ENCODE measurements at regions not wholly inside any gene's neighbourhood (a gene's known extent, or its start where the extent isn't known, plus 50 kb on each side); places are given as distances from the start of the nearest gene placed in this dataset.

DNA sequence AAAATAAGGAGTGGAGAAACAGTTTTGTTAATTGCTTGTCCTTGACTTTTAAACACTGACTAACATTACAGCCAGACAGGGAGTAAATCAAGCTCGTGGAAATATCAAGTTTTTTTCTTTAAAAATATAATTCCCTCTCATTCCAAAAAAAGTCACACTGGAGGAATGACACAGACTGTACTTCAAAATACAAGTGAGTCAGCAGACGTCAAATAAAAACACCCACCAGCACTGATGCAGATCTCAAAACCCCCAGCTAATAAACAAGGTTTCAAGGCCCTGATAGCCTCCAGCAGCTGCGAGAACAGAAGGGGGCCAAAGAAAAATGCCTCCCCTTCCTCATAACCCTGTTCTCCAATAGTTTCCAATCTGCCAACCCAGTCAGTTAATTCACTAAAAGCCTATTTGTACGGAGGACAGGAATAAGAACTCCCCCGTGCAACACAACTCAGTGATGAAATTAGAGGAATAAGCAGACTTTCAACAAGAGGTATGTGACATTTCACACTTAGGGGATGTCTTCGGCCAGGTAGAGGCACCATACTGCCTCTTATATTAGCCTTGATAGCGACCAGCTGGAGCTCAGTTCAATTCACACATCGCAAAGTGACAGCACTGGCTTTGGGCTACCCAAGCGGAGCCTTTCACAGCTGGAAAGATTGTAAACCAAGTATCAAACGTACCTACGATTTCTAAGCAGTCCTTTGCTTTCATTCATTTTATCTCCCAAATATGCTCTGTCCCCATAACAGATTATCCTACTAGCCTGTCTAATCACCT lies 561.0 kb upstream of the KLF12 start:
- Histone ChIP-seq H3K36me3 (replicated peaks; ENCODE audit: insufficient read depth, low read length) (no peaks in the 10 kb centered on the region), H3K4me1 (ENCODE audit: low read length) (no peaks in the 10 kb centered on the region), H3F3A (ENCODE audit: insufficient read depth, low read length) (no peaks in the 10 kb centered on the region), H3K9me2 (replicated peaks; ENCODE audit: insufficient read depth, low read length) (no peaks in the 10 kb centered on the region), H3K27ac (ENCODE audit: low read length) (no peak overlapping the region), H3K9ac (ENCODE audit: low read length) (no peak overlapping the region), H4K20me1 (ENCODE audit: insufficient read depth, low read length) (no peaks in the 10 kb centered on the region), H2AFZ (ENCODE audit: low read length) (no peak overlapping the region), H3K9me3 (replicated peaks; ENCODE audit: insufficient read depth, low read length) (no peaks in the 10 kb centered on the region), H3K4me3 (ENCODE audit: low read length) (no peak overlapping the region), H3K79me2 (ENCODE audit: low read length) (no peaks in the 10 kb centered on the region), H3K27me3 (replicated peaks; ENCODE audit: insufficient read depth, low read length) (no peaks in the 10 kb centered on the region), H3K4me2 (ENCODE audit: low read depth, low read length) (no peak overlapping the region)
- no peak for DNase-seq
- TF ChIP-seq EZH2phosphoT487 (IDR thresholded peaks at IDR 0.05; ENCODE audit: low read length): no peak
- no peak for TF ChIP-seq EZH2 (optimal IDR thresholded peaks at IDR 0.05; ENCODE audit: low read depth, low read length)
- TF ChIP-seq, protein P1, sequence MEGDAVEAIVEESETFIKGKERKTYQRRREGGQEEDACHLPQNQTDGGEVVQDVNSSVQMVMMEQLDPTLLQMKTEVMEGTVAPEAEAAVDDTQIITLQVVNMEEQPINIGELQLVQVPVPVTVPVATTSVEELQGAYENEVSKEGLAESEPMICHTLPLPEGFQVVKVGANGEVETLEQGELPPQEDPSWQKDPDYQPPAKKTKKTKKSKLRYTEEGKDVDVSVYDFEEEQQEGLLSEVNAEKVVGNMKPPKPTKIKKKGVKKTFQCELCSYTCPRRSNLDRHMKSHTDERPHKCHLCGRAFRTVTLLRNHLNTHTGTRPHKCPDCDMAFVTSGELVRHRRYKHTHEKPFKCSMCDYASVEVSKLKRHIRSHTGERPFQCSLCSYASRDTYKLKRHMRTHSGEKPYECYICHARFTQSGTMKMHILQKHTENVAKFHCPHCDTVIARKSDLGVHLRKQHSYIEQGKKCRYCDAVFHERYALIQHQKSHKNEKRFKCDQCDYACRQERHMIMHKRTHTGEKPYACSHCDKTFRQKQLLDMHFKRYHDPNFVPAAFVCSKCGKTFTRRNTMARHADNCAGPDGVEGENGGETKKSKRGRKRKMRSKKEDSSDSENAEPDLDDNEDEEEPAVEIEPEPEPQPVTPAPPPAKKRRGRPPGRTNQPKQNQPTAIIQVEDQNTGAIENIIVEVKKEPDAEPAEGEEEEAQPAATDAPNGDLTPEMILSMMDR (IDR thresholded peaks at IDR 0.05; ENCODE audit: low read length): no peak

- H3K9me3 ChIP-seq (replicated peaks; ENCODE audit: insufficient read depth, low read length): no peaks in the 10 kb centered on the region
- H4K20me1 ChIP-seq (ENCODE audit: insufficient read depth, low read length): no peaks in the 10 kb centered on the region
- H3K9me2 ChIP-seq (replicated peaks; ENCODE audit: insufficient read depth, low read length): no peaks in the 10 kb centered on the region
- H3K4me2 ChIP-seq (ENCODE audit: low read depth, low read length): no peak overlapping the region
- no peak overlapping the region for H2AFZ ChIP-seq (ENCODE audit: low read length)
- H3K27ac ChIP-seq (ENCODE audit: low read length): no peak overlapping the region
- H3K4me1 ChIP-seq (ENCODE audit: low read length): no peaks in the 10 kb centered on the region
- no peaks in the 10 kb centered on the region for H3K36me3 ChIP-seq (replicated peaks; ENCODE audit: insufficient read depth, low read length)
- no peaks in the 10 kb centered on the region for H3F3A ChIP-seq (ENCODE audit: insufficient read depth, low read length)
- H3K27me3 ChIP-seq (replicated peaks; ENCODE audit: insufficient read depth, low read length): no peaks in the 10 kb centered on the region
- H3K9ac ChIP-seq (ENCODE audit: low read length): no peak overlapping the region
- no peaks in the 10 kb centered on the region for H3K79me2 ChIP-seq (ENCODE audit: low read length)
- no peak for TF ChIP-seq EZH2 (optimal IDR thresholded peaks at IDR 0.05; ENCODE audit: low read depth, low read length)
- TF ChIP-seq, protein P1 (IDR thresholded peaks at IDR 0.05; ENCODE audit: low read length): no peak
- no peak for TF ChIP-seq EZH2phosphoT487 (IDR thresholded peaks at IDR 0.05; ENCODE audit: low read length)
- H3K4me3 ChIP-seq (ENCODE audit: low read length): no peak overlapping the region
- DNase-seq: no peak
Observed at GRCh38 chr13:74687442-74688182, 553.4 kb upstream of the KLF12 start.

DNA sequence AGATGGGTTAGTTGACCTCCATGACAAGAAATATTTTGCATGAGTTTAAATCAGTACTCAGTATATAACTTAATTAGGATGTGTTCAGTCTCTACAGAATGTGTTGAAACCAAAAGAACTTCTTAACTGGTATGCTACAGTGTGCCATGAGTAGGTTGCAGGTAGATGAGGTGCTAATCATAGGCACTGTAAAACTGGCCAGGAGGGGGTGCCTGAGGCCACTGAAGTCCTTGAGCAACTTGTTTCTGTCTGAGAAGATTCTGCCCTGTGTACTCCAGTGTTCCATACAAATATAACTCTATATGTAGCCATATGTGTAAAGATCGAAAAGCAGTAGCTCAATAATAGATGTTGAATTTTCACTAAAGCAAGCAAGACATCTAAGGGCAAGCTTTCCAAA lies 549.2 kb upstream of the KLF12 start:
- no peaks in the 10 kb centered on the region for H3F3A ChIP-seq (ENCODE audit: insufficient read depth, low read length)
- no peak overlapping the region for H3K4me3 ChIP-seq (ENCODE audit: low read length)
- H3K9me2 ChIP-seq (replicated peaks; ENCODE audit: insufficient read depth, low read length): no peaks in the 10 kb centered on the region

More for the DNA sequence above, 549.2 kb upstream of the KLF12 start:
- no peaks in the 10 kb centered on the region for H4K20me1 ChIP-seq (ENCODE audit: insufficient read depth, low read length)
- H3K27me3 ChIP-seq (replicated peaks; ENCODE audit: insufficient read depth, low read length): no peaks in the 10 kb centered on the region
- H3K79me2 ChIP-seq (ENCODE audit: low read length): no peaks in the 10 kb centered on the region
- H3K4me1 ChIP-seq (ENCODE audit: low read length): no peaks in the 10 kb centered on the region
- no peak overlapping the region for H2AFZ ChIP-seq (ENCODE audit: low read length)
- H3K27ac ChIP-seq (ENCODE audit: low read length): no peak overlapping the region
- H3K9ac ChIP-seq (ENCODE audit: low read length): no peak overlapping the region
- no peak for DNase-seq
- no peak for TF ChIP-seq EZH2 (optimal IDR thresholded peaks at IDR 0.05; ENCODE audit: low read depth, low read length)
- TF ChIP-seq EZH2phosphoT487 (IDR thresholded peaks at IDR 0.05; ENCODE audit: low read length): no peak
- TF ChIP-seq, protein P1 (IDR thresholded peaks at IDR 0.05; ENCODE audit: low read length): no peak
- no peak overlapping the region for H3K4me2 ChIP-seq (ENCODE audit: low read depth, low read length)
- no peaks in the 10 kb centered on the region for H3K9me3 ChIP-seq (replicated peaks; ENCODE audit: insufficient read depth, low read length)
- H3K36me3 ChIP-seq (replicated peaks; ENCODE audit: insufficient read depth, low read length): no peaks in the 10 kb centered on the region
